ENCODE measurements at regions not wholly inside any gene's neighbourhood (a gene's known extent, or its start where the extent isn't known, plus 50 kb on each side); places are given as distances from the start of the nearest gene placed in this dataset.

DNA sequence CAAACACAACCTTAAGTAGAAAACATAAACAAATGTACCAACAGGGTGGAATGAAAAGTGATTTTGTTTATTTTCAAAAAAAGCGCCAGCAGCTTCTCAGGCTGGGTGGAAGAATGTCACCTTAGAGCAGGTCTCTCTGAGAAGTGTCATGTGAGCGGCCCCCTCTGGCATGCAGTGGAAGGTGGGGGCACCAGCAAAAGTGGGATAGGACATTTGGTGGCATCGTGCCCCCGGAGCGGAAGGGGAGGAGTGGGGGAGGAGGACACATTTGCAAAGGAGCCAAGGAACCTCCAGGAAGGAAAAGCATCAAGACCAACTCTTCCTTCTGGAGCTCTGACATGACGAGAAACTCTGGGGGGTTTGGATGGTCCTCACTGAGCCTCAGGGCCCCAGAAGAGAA is 635.3 kb downstream of the UQCRFS1 start:
- H3K36me3 ChIP-seq (ENCODE audit: control insufficient read depth in 2 of 2, insufficient read depth in 1 of 2, low read length in 2 of 2): peaks cover 0 to 5% of the 10 kb centered on the region in 2 experiments; a peak in 2 of 3 replicates
- POLR2A ChIA-PET: no interaction called here
- CTCF ChIA-PET: interaction anchor here (1.1 kb wide), 1 partner anchor 56 kb away, joined by 5 read pairs; no protein-coding TSS in a partner anchor
- TF ChIP-seq ZNF19 (tag by site-specific recombination; IDR thresholded peaks at IDR 0.05; ENCODE audit: low read depth) (no peak), ZNF549 (tag by site-specific recombination; IDR thresholded peaks at IDR 0.05) (no peak), ZNF558 (tag by site-specific recombination; IDR thresholded peaks at IDR 0.05) (no peak), ZNF132 (tag by site-specific recombination; IDR thresholded peaks at IDR 0.05; ENCODE audit: borderline replicate concordance) (no peak), ZBTB1 (tag by site-specific recombination; IDR thresholded peaks at IDR 0.05) (no peak)
- TF ChIP-seq, protein P1, sequence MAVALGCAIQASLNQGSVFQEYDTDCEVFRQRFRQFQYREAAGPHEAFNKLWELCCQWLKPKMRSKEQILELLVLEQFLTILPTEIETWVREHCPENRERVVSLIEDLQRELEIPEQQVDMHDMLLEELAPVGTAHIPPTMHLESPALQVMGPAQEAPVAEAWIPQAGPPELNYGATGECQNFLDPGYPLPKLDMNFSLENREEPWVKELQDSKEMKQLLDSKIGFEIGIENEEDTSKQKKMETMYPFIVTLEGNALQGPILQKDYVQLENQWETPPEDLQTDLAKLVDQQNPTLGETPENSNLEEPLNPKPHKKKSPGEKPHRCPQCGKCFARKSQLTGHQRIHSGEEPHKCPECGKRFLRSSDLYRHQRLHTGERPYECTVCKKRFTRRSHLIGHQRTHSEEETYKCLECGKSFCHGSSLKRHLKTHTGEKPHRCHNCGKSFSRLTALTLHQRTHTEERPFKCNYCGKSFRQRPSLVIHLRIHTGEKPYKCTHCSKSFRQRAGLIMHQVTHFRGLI (tag by site-specific recombination; IDR thresholded peaks at IDR 0.05): no peak
- TF ChIP-seq, protein P2, sequence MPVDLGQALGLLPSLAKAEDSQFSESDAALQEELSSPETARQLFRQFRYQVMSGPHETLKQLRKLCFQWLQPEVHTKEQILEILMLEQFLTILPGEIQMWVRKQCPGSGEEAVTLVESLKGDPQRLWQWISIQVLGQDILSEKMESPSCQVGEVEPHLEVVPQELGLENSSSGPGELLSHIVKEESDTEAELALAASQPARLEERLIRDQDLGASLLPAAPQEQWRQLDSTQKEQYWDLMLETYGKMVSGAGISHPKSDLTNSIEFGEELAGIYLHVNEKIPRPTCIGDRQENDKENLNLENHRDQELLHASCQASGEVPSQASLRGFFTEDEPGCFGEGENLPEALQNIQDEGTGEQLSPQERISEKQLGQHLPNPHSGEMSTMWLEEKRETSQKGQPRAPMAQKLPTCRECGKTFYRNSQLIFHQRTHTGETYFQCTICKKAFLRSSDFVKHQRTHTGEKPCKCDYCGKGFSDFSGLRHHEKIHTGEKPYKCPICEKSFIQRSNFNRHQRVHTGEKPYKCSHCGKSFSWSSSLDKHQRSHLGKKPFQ (tag by site-specific recombination; IDR thresholded peaks at IDR 0.05): no peak
- TF ChIP-seq, protein P3, sequence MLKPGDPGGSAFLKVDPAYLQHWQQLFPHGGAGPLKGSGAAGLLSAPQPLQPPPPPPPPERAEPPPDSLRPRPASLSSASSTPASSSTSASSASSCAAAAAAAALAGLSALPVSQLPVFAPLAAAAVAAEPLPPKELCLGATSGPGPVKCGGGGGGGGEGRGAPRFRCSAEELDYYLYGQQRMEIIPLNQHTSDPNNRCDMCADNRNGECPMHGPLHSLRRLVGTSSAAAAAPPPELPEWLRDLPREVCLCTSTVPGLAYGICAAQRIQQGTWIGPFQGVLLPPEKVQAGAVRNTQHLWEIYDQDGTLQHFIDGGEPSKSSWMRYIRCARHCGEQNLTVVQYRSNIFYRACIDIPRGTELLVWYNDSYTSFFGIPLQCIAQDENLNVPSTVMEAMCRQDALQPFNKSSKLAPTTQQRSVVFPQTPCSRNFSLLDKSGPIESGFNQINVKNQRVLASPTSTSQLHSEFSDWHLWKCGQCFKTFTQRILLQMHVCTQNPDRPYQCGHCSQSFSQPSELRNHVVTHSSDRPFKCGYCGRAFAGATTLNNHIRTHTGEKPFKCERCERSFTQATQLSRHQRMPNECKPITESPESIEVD (tag by site-specific recombination; IDR thresholded peaks at IDR 0.05): no peak
- no peak overlapping the region for H3K27ac ChIP-seq (ENCODE audit: extremely low read depth, low read depth, low read length)
- H3K9me3 ChIP-seq (ENCODE audit: control insufficient read depth, insufficient read depth, low read depth, low read length): no peaks in the 10 kb centered on the region
- H3K4me1 ChIP-seq (ENCODE audit: control insufficient read depth, insufficient read depth, low read length): peaks cover 7% of the 10 kb centered on the region
- H3K4me3 ChIP-seq (ENCODE audit: low read depth, low read length): no peak overlapping the region

DNA sequence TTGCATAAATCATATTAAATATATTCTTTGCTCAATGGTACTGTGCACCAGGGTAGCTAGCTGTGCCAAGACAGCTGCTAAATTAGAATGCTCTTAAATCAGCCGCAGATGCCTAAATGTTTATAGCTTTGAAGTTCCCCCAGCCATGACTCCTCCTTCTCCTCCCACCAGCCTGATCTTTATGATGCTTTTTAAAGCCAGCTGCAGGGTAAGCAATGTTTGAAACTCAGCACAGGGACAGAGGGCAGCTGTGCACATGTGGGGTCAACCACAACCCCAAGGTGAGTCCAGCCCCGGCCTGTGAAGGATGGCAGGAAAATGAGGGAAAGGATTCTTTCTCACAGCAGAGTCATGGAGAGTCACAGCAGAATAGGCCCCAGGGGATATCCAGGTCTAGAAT is 635.7 kb downstream of the UQCRFS1 start:
- CTCF ChIA-PET: interaction anchor here (0.7 to 1.1 kb wide), 2 partner anchors 56 to 611 kb away, joined by 3 to 5 read pairs; no protein-coding TSS in a partner anchor

DNA sequence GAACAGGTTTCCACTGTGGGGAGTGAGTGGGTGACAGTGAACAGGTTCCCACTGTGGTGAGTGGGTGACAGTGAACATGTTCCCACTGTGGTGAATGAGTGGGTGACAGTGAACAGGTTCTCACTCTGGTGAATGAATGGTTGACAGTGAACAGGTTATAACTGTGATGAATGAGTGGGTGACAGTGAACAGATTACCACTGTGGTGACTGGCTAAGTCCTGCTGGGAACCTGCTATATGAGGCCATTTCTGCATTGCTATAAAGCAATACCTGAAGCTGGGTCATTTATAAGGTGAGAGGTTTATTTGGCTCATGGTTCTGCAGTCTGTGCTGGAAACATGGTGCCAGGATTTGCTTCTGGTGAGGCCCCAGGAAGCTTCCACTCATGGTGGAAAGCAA is 637.1 kb downstream of the UQCRFS1 start:
- Histone ChIP-seq H3K27ac (ENCODE audit: extremely low read depth, low read depth, low read length) (no peak overlapping the region), H3K36me3 (ENCODE audit: control insufficient read depth in 2 of 2, insufficient read depth in 1 of 2, low read length in 2 of 2) (no peaks in the 10 kb centered on the region; a peak in 1 of 3 replicates), H3K4me1 (ENCODE audit: control insufficient read depth, insufficient read depth, low read length) (peaks cover 7% of the 10 kb centered on the region), H3K9me3 (ENCODE audit: control insufficient read depth, insufficient read depth, low read depth, low read length) (no peaks in the 10 kb centered on the region), H3K4me3 (ENCODE audit: low read depth, low read length) (no peak overlapping the region)
- CTCF ChIA-PET: no interaction called here
- no peak for TF ChIP-seq ZNF791 (tag by site-specific recombination; IDR thresholded peaks at IDR 0.05)
- TF ChIP-seq, protein P4, sequence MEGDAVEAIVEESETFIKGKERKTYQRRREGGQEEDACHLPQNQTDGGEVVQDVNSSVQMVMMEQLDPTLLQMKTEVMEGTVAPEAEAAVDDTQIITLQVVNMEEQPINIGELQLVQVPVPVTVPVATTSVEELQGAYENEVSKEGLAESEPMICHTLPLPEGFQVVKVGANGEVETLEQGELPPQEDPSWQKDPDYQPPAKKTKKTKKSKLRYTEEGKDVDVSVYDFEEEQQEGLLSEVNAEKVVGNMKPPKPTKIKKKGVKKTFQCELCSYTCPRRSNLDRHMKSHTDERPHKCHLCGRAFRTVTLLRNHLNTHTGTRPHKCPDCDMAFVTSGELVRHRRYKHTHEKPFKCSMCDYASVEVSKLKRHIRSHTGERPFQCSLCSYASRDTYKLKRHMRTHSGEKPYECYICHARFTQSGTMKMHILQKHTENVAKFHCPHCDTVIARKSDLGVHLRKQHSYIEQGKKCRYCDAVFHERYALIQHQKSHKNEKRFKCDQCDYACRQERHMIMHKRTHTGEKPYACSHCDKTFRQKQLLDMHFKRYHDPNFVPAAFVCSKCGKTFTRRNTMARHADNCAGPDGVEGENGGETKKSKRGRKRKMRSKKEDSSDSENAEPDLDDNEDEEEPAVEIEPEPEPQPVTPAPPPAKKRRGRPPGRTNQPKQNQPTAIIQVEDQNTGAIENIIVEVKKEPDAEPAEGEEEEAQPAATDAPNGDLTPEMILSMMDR (tag by site-specific recombination; IDR thresholded peaks at IDR 0.05): no peak
- no peak for TF ChIP-seq ZNF529 (tag by site-specific recombination; IDR thresholded peaks at IDR 0.05; ENCODE audit: insufficient replicate concordance)
- TF ChIP-seq ZNF202 (tag by site-specific recombination; IDR thresholded peaks at IDR 0.05; ENCODE audit: borderline replicate concordance): no peak
- TF ChIP-seq KLF7 (tag by site-specific recombination; IDR thresholded peaks at IDR 0.05; ENCODE audit: borderline replicate concordance): no peak
- TF ChIP-seq ZNF112 (tag by site-specific recombination; IDR thresholded peaks at IDR 0.05): no peak
- POLR2A ChIA-PET: no interaction called here

More for the DNA sequence above, 635.7 kb downstream of the UQCRFS1 start:
- TF ChIP-seq, protein P5, sequence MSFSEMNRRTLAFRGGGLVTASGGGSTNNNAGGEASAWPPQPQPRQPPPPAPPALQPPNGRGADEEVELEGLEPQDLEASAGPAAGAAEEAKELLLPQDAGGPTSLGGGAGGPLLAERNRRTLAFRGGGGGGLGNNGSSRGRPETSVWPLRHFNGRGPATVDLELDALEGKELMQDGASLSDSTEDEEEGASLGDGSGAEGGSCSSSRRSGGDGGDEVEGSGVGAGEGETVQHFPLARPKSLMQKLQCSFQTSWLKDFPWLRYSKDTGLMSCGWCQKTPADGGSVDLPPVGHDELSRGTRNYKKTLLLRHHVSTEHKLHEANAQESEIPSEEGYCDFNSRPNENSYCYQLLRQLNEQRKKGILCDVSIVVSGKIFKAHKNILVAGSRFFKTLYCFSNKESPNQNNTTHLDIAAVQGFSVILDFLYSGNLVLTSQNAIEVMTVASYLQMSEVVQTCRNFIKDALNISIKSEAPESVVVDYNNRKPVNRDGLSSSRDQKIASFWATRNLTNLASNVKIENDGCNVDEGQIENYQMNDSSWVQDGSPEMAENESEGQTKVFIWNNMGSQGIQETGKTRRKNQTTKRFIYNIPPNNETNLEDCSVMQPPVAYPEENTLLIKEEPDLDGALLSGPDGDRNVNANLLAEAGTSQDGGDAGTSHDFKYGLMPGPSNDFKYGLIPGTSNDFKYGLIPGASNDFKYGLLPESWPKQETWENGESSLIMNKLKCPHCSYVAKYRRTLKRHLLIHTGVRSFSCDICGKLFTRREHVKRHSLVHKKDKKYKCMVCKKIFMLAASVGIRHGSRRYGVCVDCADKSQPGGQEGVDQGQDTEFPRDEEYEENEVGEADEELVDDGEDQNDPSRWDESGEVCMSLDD (tag by site-specific recombination; IDR thresholded peaks at IDR 0.05): no peak
- TF ChIP-seq ZIC2 (tag by site-specific recombination; IDR thresholded peaks at IDR 0.05) (peak; percentile 58; the same call in 1 of the 2 replicates), ZNF521 (tag by site-specific recombination; IDR thresholded peaks at IDR 0.05) (no peak), ZNF416 (tag by site-specific recombination; IDR thresholded peaks at IDR 0.05) (no peak), TCF7L2 (IDR thresholded peaks at IDR 0.05; ENCODE audit: borderline replicate concordance, low read depth, low read length) (no peak), ZNF843 (tag by site-specific recombination; IDR thresholded peaks at IDR 0.05) (no peak), MYNN (tag by site-specific recombination; IDR thresholded peaks at IDR 0.05; ENCODE audit: borderline replicate concordance) (no peak)
- H3K36me3 ChIP-seq (ENCODE audit: control insufficient read depth in 2 of 2, insufficient read depth in 1 of 2, low read length in 2 of 2): peaks cover 0 to 2% of the 10 kb centered on the region in 2 experiments; a peak in 1 of 3 replicates
- no peak overlapping the region for H3K27ac ChIP-seq (ENCODE audit: extremely low read depth, low read depth, low read length)
- POLR2A ChIA-PET: no interaction called here
- no peaks in the 10 kb centered on the region for H3K9me3 ChIP-seq (ENCODE audit: control insufficient read depth, insufficient read depth, low read depth, low read length)
- peaks cover 7% of the 10 kb centered on the region for H3K4me1 ChIP-seq (ENCODE audit: control insufficient read depth, insufficient read depth, low read length)
- no peak overlapping the region for H3K4me3 ChIP-seq (ENCODE audit: low read depth, low read length)
